ENCODE measurements at regions not wholly inside any gene's neighbourhood (a gene's known extent, or its start where the extent isn't known, plus 50 kb on each side); places are given as distances from the start of the nearest gene placed in this dataset.
"Not testable (repeated sequence)": the region's sequence is repeated elsewhere in the genome, so short reads cannot be mapped to it uniquely, and the experiment has no call there.

DNA sequence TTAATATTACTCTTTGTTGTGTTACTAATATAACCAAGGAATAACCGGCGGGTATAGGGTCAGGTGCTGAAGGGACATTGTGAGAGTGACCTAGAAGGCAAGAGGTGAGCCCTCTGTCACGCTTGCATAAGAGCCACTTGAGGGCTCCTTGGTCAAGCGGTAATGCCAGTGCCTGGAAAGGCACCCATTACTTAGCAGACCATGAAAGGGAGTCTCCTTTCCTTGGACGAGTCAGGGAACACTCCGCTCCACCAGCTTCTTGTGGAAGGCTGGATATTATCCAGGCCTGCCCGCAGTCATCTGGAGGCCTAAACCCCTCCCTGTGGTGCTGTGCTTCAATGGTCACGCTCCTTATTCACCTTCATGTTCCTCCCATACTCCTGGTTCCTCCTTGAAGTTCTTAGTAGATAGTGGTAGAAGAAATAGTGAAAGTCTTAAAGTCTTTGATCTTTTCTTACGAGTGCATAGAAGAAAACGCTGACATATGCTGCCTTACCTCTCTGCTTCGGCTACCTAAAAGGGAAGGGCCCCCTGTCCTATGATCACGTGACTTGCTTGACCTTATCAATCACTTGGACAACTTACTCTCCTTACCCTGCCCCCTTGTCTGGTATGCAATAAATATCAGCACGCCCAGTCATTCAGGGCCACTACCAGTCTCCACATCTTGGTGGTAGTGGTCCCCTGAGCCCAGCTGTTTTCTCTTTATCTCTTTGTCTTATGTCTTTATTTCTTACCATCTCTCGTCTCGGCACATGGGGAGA is 59.6 kb upstream of the DMRTB1 start:
- not testable (repeated sequence) for DNase-seq

DNA sequence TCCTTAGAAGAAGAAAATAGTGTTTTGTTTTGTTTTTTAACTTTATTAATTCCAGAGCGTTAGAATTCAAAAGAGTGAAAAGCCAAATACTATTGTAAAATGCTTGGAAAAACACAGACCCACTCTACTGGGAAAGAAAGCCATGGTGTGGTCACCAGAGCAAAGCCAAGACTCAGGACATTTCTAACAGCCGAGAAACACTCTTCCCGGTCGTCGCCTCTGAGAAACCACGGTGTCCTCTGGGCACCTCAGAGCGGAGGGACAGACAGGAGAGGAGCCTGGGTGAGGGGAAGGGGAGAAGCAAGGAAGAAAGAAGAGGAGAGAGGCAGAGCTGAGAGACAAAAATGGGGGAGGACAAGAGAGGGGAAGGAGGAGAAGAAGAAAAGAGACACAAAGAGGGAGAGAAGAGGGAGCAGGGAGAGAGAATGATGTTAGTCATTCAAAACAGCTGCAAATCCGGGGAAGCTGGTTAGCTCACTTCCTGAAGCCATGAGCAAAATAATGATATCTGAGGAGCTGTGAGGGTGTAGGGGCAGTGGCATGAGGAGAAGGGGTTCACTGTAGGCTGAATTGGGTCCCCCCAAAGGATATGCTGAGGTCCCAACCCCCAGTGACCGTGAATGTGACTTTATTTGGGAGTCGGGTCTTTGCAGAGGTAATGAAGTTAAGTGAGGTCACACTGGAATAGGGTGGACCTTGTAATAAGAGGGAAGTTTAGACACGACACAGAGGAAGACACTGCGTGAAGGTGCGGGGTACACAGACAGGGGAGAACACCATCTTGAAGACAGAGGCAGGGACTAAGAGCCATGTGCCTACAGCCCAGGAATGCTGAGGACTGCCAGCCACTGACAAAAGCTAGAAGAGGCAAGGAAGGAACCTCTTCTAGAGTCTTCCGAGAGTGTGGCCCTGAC is 58.2 kb upstream of the DMRTB1 start:
- DNase-seq: no peak

DNA sequence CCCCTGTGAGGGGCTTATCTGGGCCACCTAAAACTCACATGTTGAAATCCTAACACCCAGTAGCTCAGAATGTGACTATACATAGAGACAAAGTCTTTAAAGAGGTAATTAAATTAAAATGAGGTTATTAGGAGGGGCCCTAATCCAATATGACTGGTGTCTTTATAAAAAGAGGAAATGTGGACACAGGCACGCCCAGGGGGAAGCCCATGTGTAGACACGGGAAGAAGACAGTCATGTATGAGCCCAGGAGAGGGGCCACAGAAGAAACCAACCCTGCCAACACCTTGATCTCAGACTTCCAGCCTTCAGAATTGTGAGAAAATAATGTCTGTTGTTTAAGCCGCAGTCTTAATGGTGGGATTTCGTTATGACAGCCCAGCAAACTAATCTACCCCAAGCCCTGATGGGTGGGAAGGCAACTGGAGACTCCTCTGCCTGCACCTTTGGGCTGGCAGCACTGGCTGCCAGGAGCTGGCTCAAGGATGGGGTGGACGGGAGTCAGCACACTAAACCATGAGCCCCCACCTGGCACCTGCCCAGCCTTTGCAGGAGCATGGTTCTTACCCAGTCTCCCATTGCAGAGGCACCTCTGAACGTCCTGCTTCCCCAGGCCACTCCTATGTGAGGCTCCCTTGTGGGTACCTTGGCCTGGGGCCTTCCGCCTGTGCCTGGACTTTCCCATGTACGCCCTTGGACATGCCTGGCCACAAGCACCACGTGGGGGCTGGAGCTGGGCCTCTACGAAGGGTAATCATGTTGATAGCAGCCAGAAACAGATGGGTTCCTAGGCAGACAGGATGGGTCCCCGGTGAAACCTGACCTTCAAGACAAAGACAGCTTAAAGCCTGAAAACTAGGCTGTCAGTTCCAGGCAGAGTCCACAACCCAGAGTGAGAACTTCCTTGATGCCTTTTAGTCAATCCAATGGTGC is 57.1 kb upstream of the DMRTB1 start:
- DNase-seq: no peak

DNA sequence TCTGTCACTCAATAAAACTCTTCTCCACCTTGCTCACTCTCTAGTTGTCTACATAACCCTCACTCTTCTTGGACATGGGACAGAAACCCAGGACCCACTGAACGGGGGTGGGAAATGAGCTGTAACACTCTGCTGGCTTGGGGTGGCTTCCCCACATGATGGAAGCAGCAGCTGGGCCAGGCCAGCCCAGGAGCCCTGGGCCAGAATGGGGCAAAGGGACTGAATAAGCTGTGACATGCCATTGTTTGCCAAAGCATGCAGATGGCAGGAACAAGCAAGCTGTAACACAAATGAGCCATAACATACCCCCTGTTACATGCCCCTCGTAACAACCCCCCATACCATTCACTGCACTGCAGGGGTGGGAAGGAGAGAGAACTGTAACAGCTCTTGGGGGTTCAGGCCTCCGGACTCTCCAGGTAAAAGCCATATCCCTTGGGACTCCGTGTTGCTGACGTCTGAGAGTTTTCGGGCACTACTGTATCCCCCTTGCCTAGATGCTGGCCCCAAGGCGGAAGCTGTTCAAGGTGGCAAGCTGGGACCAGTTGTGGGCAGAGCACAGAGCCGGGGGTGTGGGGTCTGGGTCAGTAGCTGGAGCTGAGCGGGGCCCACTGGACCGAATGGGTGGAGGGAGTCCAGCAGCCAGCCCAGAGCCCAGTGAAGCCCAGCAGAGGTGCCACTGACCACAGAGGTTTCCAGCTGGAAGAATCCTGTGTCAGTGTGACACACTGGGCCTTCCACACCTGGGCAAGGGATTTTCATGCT is 56.1 kb upstream of the DMRTB1 start:
- DNase-seq: no peak

DNA sequence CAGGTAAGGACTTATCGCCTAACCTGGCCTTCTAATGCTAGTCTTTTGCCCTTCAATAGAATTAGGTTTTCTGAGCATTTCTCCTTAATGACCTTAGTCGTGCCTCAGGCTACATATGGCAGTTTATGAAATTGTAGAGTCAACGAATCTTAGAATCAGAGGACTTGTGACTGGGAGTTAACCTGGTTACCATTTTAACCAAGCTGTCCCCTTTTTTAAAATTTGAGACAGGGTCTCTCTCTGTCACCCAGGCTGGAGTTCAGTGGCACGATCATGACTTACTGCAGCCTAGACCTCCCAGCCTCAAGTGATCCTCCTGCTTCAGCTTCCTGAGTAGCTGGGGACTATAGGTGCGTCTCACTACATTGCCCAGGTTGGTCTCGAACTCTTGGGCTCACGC is 53.5 kb upstream of the DMRTB1 start:
- DNase-seq: no peak

DNA sequence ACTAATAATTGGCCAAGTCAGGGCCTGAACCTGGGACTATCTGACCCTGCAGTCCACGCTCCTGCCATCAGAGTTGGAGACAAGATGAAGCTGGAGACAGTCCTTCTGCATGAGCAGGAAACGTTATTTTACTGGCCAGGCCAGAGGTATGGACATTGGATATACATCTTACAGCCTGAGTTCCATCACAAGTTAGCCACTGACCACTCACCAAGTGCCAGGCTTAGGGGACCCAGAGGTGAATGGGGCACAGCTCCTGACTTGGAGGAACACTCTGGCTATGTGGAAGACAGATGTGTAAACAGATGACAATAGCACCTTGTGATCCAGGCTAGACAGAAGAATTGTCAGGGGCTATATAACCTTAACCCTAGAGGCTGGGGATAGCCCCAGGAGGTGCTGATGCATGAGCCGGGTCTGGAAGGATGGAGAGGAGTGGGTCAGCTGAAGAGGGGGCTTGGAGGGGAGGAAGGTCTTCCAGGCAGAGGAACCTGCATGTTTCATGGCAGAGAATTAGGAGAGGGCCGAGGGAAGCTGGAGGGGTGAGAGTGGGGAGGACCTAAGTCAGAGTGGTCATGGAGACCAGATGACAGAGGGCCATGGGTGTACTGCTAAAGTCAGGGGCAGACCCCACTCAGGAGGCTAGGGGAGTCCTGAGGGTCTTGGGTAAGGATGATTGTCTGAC is 52.5 kb upstream of the DMRTB1 start:
- no peak for DNase-seq

DNA sequence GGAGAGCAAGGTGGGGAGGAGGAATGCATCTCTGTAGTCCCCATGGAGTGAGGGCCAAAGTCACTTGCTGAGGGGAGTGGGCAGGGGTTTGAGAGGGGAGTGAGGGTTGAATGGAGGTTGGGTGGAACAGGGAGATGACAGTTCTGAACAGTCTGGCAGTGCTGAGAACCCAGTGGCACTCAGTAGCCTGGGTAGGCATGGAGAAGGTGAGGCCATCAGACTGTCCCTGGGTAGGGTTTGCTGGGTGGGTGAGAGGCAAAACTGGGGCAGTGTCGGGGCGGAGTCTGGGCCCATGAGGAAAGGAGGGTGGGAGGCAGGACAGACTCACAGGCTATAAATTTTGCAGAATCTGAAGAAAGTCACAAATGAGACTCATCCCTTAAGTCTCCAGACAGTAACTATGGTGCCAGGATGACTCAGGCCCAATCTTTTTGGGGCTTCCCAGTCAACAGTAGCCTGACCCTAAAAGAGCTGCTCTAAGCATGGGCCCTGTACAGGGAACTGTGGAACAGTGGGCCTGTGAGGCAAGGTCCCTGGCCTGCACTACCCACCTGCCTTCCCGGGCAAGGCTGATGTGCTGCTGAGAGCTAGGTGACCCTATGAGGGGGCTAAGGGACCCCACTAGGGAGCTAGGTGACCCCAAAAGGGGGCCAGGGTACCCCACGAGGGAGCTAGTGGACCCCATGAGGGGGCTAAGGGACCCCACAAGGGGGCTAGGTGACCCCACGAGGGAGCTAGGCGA is 51.0 kb upstream of the DMRTB1 start:
- no peak for DNase-seq

DNA sequence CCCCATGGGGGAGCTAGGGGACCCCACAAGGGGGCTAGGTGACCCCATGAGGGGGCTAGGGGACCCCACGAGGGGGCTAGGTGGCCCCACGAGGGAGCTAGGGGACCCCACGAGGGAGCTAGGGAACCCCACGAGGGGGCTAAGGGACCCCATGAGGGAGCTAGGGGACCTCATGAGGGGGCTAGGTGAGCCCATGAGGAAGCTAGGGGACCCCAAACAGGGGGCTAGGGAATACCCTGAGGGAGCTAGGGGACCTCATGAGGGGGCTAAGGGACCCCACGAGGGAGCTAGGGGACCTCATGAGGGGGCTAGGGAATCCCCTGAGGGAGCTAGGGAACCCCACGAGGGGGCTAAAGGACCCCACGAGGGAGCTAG is 50.5 kb upstream of the DMRTB1 start:
- DNase-seq: no peak

DNA sequence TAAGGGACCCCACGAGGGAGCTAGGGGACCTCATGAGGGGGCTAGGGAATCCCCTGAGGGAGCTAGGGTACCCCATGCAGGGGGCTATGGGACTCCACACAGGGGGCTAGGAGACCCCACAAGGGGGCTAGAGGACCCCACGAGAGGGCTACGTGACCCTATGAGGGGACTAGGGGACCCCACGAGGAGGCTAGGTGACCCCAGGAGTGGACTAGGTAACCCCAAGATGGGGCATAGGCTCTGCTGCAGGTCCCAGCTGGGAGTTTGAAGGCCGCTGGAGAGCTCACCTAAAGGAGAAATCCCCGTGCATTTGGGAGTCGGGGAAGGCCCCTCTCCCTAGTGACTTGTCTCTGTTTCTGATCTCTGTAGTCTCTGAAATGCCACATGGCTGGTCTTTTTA is 50.0 kb upstream of the DMRTB1 start:
- no peak for DNase-seq

Measured in NCI-H146 (cell line).